Germinal center (tissue), 1 donor: ENCODE measurements at regions not wholly inside any gene's neighbourhood (a gene's known extent, or its start where the extent isn't known, plus 50 kb on each side); places are given as distances from the start of the nearest gene placed in this dataset.
"Not testable (repeated sequence)": the region's sequence is repeated elsewhere in the genome, so short reads cannot be mapped to it uniquely, and the experiment has no call there.

Experiments
- DNase-seq: peaks from one replicate; pipeline ENCODE4 v3.0.0; 2012; ENCODE audit warnings: mixed read lengths, low spot score

DNA sequence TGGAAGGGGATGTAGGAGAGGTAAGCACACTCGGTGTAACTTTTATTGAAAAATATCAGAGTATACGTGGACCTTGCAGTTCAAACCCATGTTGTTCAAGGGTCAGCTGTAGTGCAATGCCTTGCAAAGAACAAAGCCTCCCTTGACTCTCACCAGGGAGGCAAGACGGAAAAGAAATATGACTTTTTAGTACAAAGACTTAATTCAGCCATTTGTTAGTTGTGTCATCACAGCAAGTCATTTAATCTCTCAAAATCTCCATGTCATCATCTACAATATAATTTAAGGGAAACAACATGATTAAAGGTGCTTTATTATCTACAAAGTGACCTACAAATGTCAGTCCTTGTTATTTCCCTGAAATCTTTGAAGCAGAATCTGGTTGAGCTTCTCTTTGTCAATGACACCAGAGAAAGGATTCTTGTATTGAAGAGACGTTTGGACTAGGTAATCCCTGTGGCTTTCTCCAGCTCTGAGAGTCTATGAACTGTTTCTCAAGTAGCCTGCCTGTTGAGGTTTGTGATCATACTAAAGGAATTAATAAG is 502.8 kb downstream of the REEP3 start:
- no peak for DNase-seq

- DNase-seq, result no peak
Measured at GRCh38 chr10:64033711-64034110, 512.5 kb downstream of the REEP3 start.

GRCh38 chr10:64036321-64036930 is 515.2 kb downstream of the REEP3 start:
- no peak for DNase-seq

- DNase-seq, result no peak
Measured at GRCh38 chr10:64037071-64037661, 516.0 kb downstream of the REEP3 start.

- no peak for DNase-seq
Measured at GRCh38 chr10:64038107-64038506, 516.9 kb downstream of the REEP3 start.

- DNase-seq, result no peak
Measured at GRCh38 chr10:64039198-64039597, 518.0 kb downstream of the REEP3 start.

GRCh38 chr10:64040781-64041180 is 519.6 kb downstream of the REEP3 start:
- DNase-seq, result no peak

GRCh38 chr10:64041185-64041988 is 520.2 kb downstream of the REEP3 start:
- peak; percentile 70 for DNase-seq

GRCh38 chr10:64041989-64042490 is 520.8 kb downstream of the REEP3 start:
- DNase-seq, result no peak

DNA sequence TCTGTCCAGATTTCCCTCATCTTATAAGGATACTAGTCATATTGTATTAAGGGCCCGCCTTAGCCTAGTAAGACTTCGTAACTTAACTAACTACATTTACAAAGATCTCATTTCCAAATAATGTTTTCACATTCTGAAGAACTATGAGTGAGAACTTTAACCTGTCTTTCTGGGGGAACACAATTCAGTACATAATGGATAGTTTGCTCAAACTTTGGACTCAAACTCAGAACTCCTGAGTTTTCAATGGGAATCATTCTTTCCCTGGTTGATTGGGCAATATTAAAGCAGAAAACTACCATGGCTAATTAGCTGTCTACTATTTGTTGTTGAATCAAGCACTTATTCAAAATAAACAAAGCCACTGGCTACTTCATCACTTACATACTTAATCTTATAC is 522.9 kb downstream of the REEP3 start:
- DNase-seq, result no peak

- not testable (repeated sequence) for DNase-seq
Measured at GRCh38 chr10:64044957-64045632, 523.9 kb downstream of the REEP3 start.

DNA sequence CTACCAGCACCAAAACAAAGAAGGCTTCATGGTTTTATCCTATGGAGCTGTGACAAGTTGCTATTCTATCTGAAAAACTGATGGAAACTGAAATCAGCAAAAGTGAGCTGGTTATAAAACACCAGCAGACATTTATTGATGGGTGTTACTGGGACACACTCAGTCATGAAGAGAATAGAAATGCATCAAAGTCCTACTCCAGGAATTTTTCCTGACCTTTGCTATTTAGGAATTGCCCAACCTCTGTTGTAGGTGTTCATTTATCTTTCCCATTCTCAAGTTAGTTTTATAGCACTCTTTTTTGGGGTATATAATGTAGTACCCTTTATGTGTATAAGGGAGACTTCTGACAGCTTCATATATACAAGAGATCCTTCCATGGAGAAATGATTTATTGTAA is 533.2 kb downstream of the REEP3 start:
- no peak for DNase-seq

- DNase-seq, result no peak
Measured at GRCh38 chr10:64059884-64060283, 538.7 kb downstream of the REEP3 start.

DNA sequence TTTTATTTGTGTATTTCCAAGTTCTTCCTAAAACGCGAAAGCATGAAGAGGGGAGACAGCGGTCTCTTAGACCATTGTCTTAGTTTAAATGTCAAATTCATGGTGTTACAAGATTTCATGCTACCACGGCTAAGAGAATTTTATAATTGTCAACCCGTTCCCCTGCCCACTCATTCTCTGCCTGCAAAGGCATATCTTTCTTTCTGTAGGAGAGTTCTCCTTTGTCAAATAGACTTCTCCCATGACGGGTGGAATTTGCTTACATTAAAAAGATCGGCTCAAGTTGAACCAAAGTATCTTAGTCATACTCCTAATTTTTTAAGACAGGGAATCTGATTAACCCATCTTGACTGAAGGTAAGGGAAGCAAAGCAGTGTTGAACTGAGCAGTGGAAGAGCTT is 539.2 kb downstream of the REEP3 start:
- DNase-seq, result no peak

- no peak for DNase-seq
Measured at GRCh38 chr10:64062793-64063192, 541.6 kb downstream of the REEP3 start.

DNA sequence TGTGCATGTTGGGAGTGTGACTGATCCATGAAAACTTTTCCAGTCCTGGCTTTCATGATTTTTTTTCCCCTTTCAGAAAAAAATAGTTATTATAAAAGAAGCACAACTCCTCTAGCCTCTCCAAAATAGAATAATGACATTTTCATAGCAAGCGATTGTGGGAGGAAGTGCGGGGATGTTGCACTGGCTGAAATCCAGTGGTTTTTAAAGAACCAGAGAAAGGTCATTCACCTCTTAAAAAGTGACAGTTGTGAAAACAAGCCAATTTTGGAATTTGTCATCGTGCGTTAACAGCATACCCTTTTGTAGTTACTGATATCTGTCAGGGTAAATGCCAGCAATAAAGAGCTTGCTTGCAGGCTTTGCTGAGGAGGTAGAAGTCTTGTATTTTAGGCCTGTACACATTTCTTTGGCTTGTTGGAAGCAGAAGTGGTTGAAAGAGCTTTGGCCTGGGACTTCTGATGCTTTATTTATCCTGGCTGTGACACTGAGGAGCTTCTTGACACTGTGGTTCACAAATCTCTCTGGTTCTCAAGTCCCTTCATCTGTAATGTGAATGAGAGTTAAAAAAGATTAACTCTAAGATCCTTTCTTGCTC is 545.9 kb downstream of the REEP3 start:
- no peak for DNase-seq

DNA sequence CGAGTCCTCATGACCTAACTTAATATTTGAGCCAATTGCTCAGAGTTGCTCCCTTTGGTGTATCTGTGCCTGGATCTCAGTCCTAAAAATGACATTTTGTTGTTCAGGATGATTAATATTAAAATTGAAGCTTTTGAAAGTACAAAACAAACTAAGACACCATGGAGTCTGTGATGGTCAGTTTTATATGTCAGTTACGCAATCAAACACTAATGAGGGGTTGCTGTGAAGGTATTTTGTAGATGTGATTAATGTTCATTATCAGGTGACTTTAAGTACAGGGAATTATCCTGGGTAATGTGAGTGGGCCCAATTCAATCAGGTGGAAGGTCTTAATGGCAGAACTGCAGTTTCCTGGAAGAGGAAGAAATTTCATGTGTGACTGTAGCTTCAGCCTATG is 546.7 kb downstream of the REEP3 start:
- DNase-seq, result no peak

DNA sequence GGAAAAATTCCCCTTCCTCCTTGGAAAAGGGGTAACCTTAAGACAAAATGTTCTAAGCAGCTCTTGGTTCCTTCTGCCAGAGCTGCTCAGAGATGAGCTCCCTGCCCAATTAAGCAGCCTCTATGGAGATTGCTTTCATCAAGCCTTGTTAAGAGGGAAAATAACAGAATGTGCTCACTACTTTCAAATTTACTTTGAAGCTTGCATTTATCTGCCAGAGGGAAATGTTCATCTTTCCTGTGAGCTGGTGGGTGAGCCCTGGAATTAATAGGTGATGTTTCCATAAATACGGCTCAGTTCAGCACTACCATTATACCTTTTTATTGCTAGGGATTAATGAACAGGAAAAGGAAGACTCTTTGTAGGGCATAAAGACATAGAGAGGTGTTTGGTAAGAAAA is 549.0 kb downstream of the REEP3 start:
- DNase-seq, result no peak

GRCh38 chr10:64071218-64071617 is 550.0 kb downstream of the REEP3 start:
- no peak for DNase-seq

- no peak for DNase-seq
Measured at GRCh38 chr10:64075604-64076003, 554.4 kb downstream of the REEP3 start.

DNA sequence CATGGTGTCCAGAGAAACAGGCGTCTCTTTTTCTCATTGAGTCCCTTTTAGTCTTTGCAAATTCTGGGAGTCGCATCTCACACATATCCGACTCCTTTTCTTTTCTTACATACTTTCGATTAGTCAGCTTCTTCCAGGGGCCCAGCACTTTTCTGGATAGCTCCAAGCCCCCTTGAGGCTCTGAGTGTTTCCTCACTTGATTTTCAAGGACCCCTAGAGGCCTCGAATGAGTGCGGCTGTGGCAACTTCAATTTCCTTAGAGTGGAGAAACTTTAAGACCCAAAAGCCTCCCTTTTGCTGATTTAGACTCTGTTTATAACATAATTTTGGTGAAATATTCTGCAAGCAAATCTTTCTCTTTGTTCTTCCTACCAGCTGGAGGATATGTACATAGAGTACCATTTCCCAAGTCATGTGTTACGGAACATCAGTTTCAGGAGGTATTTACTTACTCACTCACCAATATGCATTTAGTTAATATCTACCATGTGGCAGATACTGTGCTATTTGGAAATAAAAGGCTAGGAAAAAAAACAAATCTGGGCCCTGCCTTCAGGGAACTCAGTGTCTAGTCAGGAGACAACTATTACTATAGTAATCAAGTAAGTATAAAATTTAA is 555.2 kb downstream of the REEP3 start:
- DNase-seq, result no peak
